Tibial nerve (tissue), 4 donors: ENCODE measurements at regions not wholly inside any gene's neighbourhood (a gene's known extent, or its start where the extent isn't known, plus 50 kb on each side); places are given as distances from the start of the nearest gene placed in this dataset.

Experiments
- DNase-seq, 2 donors: peaks; one replicate each; pipeline ENCODE4 v3.0.0-alpha.2; 2019; ENCODE audit warnings: low spot score in 2 of 2
- H3K27ac ChIP-seq, 4 donors: fragments of 200-600 bp; sonication (generic) in 3 of 4; one replicate each; pipeline ENCODE4 v1.5.1; 2017 to 2019; ENCODE audit warnings: mild to moderate bottlenecking in 1 of 4
- H3K27me3 ChIP-seq, 2 donors: fragments of 200-600 bp; sonication (generic) in 1 of 2; one replicate each; pipeline versions ENCODE4 v1.5.1 to v1.6.0; 2017 to 2019
- H3K36me3 ChIP-seq, 3 donors: fragments of 200-600 bp; sonication (generic); one replicate each; pipeline ENCODE4 v1.5.1; 2018 to 2019
- H3K4me1 ChIP-seq, 4 donors: fragments of 200-600 bp; sonication (generic) in 3 of 4; one replicate each; pipeline ENCODE4 v1.5.1; 2017 to 2019
- H3K4me3 ChIP-seq, 4 donors: fragments of 200-600 bp; sonication (generic) in 3 of 4; one replicate each; pipeline ENCODE4 v1.5.1; 2017 to 2019; ENCODE audit warnings: mild to moderate bottlenecking in 1 of 4, moderate library complexity in 1 of 4
- H3K9me3 ChIP-seq, 4 donors: fragments of 200-600 bp; sonication (generic) in 3 of 4; one replicate each; pipeline ENCODE4 v1.5.1; 2017 to 2019
- CTCF ChIP-seq, 5 experiments: fragments of 200-600 bp in 3 of 5; fragments of 450-650 bp in 2 of 5; sonication (generic) in 3 of 5; IDR thresholded peaks; one replicate each; pipeline ENCODE4 v1.5.1; 2016 to 2019; ENCODE audit warnings: antibody characterized with exemption in 5 of 5, mild to moderate bottlenecking in 3 of 5, moderate library complexity in 2 of 5
- EP300 ChIP-seq, 2 donors: sonication (generic); formaldehyde crosslinking; IDR thresholded peaks; one replicate each; pipeline ENCODE4 v1.6.1; 2017; ENCODE audit warnings: antibody characterized with exemption in 2 of 2, mild to moderate bottlenecking in 1 of 2
- POLR2A ChIP-seq, 2 donors: fragments of 450-650 bp; IDR thresholded peaks; one replicate each; pipeline ENCODE4 v1.6.1; 2017; ENCODE audit warnings: antibody characterized with exemption in 2 of 2, mild to moderate bottlenecking in 2 of 2, moderate library complexity in 2 of 2
- WGBS, 2 donors: methylation state at CpG; one replicate each; pipeline ENCODE4 v1.1.5; 2018; 5-methylcytosine and 5-hydroxymethylcytosine counted together

- H3K9me3 ChIP-seq, result no peaks in the 10 kb centered on the region
- H3K27ac ChIP-seq, result no peak overlapping the region
- TF ChIP-seq EP300 (IDR thresholded peaks at IDR 0.05) (no peak), POLR2A (IDR thresholded peaks at IDR 0.05) (no peak), CTCF (IDR thresholded peaks at IDR 0.05) (no peak)
- WGBS, 2 donors, result 65 to 70% methylated on average over 1 of the region's 1 CpG
- H3K4me1 ChIP-seq, result no peaks in the 10 kb centered on the region
- no peaks in the 10 kb centered on the region for H3K27me3 ChIP-seq
- no peak overlapping the region for H3K4me3 ChIP-seq
- H3K36me3 ChIP-seq, result no peaks in the 10 kb centered on the region
- DNase-seq, result no peak
These were observed 751.2 kb downstream of the BRINP1 start for GRCh38 chr9:118618084-118618483.

GRCh38 chr9:118618849-118619248 is 750.4 kb downstream of the BRINP1 start:
- H3K27ac ChIP-seq, result no peak overlapping the region
- H3K4me3 ChIP-seq, result no peak overlapping the region
- H3K36me3 ChIP-seq, result no peaks in the 10 kb centered on the region
- H3K9me3 ChIP-seq, result no peaks in the 10 kb centered on the region
- WGBS, 2 donors, result 81 to 84% methylated on average over 2 of the region's 2 CpGs
- no peaks in the 10 kb centered on the region for H3K4me1 ChIP-seq
- H3K27me3 ChIP-seq, result no peaks in the 10 kb centered on the region
- TF ChIP-seq CTCF (IDR thresholded peaks at IDR 0.05) (no peak), EP300 (IDR thresholded peaks at IDR 0.05) (no peak), POLR2A (IDR thresholded peaks at IDR 0.05) (no peak)
- DNase-seq, result no peak

- no peaks in the 10 kb centered on the region for H3K4me1 ChIP-seq
- WGBS, 2 donors, result 78 to 83% methylated on average over 3 of the region's 3 CpGs
- no peaks in the 10 kb centered on the region for H3K27me3 ChIP-seq
- H3K9me3 ChIP-seq, result no peaks in the 10 kb centered on the region
- no peak for TF ChIP-seq CTCF (IDR thresholded peaks at IDR 0.05)
- no peak for TF ChIP-seq POLR2A (IDR thresholded peaks at IDR 0.05)
- TF ChIP-seq EP300 (IDR thresholded peaks at IDR 0.05), result no peak
- H3K27ac ChIP-seq, result no peak overlapping the region
- no peak overlapping the region for H3K4me3 ChIP-seq
- H3K36me3 ChIP-seq, result no peaks in the 10 kb centered on the region
- DNase-seq, result no peak
These were observed 744.6 kb downstream of the BRINP1 start for GRCh38 chr9:118624608-118625007.

- DNase-seq, result no peak
- Histone ChIP-seq H3K9me3 (peaks cover 0 to 11% (median 0%) of the 10 kb centered on the region in 4 donors), H3K36me3 (no peaks in the 10 kb centered on the region), H3K27ac (no peak overlapping the region), H3K27me3 (no peaks in the 10 kb centered on the region), H3K4me3 (no peak overlapping the region), H3K4me1 (no peaks in the 10 kb centered on the region)
- 57 to 66% methylated on average over 2 of the region's 2 CpGs for WGBS, 2 donors
- no peak for TF ChIP-seq CTCF (IDR thresholded peaks at IDR 0.05)
- no peak for TF ChIP-seq EP300 (IDR thresholded peaks at IDR 0.05)
- TF ChIP-seq POLR2A (IDR thresholded peaks at IDR 0.05), result no peak
These were observed 739.2 kb downstream of the BRINP1 start for GRCh38 chr9:118630079-118630478.

GRCh38 chr9:118630931-118631595 is 738.2 kb downstream of the BRINP1 start:
- 78 to 80% methylated on average over 2 of the region's 2 CpGs for WGBS, 2 donors

More at GRCh38 chr9:118630931-118631595, 738.2 kb downstream of the BRINP1 start:
- peaks cover 0 to 11% (median 0%) of the 10 kb centered on the region in 4 donors for H3K9me3 ChIP-seq
- no peaks in the 10 kb centered on the region for H3K36me3 ChIP-seq
- no peak overlapping the region for H3K4me3 ChIP-seq
- no peak for DNase-seq
- H3K27ac ChIP-seq, result no peak overlapping the region
- TF ChIP-seq CTCF (IDR thresholded peaks at IDR 0.05), result no peak
- no peak for TF ChIP-seq EP300 (IDR thresholded peaks at IDR 0.05)
- TF ChIP-seq POLR2A (IDR thresholded peaks at IDR 0.05), result no peak
- H3K4me1 ChIP-seq, result no peaks in the 10 kb centered on the region
- no peaks in the 10 kb centered on the region for H3K27me3 ChIP-seq
